Activated CD4-positive, CD25-positive, alpha-beta regulatory T cell treated with anti-CD3 and anti-CD28 coated beads, Interleukin-2, amount 50 U/mL, for 24 hours (primary cell): ENCODE measurements at regions not wholly inside any gene's neighbourhood (a gene's known extent, or its start where the extent isn't known, plus 50 kb on each side); places are given as distances from the start of the nearest gene placed in this dataset.
"Not testable (repeated sequence)": the region's sequence is repeated elsewhere in the genome, so short reads cannot be mapped to it uniquely, and the experiment has no call there.

Experiments
- ATAC-seq, 2 donors: fragments of 150-1000 bp; cut with Tn5 transposase; one replicate each; pipeline ENCODE4 v1.10.0; 2021; ENCODE audit warnings: mild to moderate bottlenecking in 1 of 2, moderate library complexity in 1 of 2

DNA sequence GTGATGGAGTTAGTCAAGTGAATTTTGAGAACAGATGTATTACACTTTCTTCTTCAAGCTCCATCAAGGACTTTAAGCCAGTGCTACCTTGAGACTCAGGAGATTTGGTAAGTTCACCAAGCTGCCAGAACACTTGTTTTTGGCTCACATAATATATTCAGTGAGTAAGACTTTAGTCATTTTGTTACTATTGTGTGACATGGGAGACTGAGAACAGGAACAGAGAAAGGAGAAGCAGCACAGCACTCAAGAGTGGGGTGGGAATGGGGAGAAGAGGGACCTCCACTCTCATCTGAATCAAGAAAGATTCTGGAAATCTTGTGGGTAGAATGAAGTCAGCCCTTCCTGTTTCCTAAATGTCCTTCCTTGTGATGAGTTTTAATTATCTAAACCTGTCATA lies 87.3 kb upstream of the TET2 start:
- peak; percentile 22 to 36 for ATAC-seq

DNA sequence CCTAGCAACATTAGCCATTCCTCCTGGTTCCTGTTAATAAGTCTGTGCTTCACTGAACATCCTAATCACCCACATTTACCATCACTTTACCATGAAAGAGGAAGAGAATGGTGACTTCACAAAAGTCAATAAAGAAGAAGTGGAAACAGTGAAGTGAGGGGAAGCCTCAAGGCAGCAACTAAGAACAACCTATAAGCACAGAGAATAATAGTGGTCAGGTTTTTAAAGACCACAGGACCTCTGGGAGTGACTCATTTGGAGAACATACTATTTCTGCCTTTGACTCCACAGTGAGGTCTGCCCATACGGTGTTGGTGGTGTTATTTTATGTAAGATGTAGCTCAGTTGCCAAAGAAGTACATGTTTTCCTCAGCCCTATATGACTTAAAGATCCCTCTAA lies 86.0 kb upstream of the TET2 start:
- ATAC-seq, result peak; percentile 81 to 82

GRCh38 chr4:105061136-105061696 lies 85.5 kb upstream of the TET2 start:
- ATAC-seq, result peak; percentile 63 to 72

DNA sequence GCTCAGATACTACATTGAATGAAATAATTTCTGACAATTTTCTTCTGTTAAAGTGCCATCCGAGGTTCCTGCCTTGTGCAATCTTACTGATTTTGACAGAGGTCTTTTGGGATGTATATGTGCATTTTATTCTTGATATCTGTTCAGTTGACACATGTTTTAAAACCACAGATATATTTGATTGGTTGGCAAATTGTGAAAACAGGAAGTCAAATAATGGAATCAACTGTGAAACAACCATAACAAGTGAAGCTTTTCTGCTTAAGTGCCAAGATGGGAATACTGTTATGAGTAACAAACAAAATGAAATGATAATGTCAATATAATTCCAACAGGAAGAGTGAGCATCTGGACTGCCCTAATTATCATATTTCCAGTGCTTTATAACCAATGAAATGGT lies 84.9 kb upstream of the TET2 start:
- ATAC-seq, result no peak

GRCh38 chr4:105066401-105066800 lies 80.3 kb upstream of the TET2 start:
- ATAC-seq, result no peak

DNA sequence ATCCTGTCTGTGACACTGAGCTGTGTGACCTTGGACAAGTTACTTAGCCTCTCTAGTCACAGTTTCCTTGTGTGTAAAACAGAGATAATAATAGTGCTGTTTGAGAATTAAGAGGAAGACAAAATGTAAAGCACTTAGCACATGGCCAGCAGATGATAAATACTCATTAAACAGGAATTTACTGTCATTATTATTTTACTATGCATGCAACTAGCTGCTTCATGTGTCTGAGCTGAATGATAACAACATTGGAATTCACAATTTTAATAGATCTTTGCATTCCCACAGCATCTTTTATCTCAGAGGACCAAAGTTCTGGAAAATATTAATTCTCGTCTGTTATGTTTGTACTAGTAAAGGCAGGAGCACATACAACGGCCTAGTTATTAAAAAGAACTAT lies 79.2 kb upstream of the TET2 start:
- ATAC-seq, result no peak

DNA sequence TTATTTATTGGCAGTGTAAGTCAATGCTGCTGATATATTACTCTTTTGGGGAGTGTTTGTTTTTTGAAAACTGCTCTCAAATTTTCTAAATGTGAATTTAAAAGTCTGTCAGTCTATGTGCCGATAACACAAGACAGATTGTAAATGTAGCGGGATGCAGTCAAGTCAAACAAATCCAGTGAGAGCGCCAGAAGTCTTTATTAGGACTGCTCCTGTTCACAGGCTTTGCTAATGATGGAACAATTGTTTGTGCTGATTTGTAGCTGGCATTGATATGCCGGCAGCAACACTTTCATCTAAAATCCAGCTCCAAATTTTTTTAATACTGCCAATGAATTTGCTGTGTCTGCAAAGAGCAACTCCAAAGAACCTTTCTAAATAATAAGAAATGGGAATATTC lies 78.7 kb upstream of the TET2 start:
- ATAC-seq, result no peak

GRCh38 chr4:105068516-105068915 lies 78.2 kb upstream of the TET2 start:
- ATAC-seq, result no peak

- not testable (repeated sequence) for ATAC-seq
Observed at GRCh38 chr4:105072095-105072494, 74.6 kb upstream of the TET2 start.

DNA sequence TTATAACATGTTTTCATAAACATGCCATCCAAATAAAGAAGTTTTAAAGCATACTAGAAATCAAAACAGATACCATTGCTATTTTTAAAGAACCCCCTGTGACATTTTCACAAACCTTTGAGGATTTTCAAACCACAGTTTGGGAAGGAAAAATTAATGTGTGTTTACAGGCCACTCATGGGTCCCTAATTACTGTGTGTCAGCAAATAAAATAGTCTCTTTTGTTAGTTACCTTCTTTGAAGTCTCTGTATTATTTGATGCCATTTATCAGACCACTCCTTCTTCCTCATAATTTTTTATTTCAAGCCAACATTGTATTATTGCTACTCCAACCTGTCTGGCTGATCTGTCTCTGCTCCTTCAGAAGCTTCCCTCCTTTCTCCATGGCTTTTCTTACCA lies 72.6 kb upstream of the TET2 start:
- ATAC-seq, result no peak

GRCh38 chr4:105075045-105075444 lies 71.6 kb upstream of the TET2 start:
- ATAC-seq, result no peak

DNA sequence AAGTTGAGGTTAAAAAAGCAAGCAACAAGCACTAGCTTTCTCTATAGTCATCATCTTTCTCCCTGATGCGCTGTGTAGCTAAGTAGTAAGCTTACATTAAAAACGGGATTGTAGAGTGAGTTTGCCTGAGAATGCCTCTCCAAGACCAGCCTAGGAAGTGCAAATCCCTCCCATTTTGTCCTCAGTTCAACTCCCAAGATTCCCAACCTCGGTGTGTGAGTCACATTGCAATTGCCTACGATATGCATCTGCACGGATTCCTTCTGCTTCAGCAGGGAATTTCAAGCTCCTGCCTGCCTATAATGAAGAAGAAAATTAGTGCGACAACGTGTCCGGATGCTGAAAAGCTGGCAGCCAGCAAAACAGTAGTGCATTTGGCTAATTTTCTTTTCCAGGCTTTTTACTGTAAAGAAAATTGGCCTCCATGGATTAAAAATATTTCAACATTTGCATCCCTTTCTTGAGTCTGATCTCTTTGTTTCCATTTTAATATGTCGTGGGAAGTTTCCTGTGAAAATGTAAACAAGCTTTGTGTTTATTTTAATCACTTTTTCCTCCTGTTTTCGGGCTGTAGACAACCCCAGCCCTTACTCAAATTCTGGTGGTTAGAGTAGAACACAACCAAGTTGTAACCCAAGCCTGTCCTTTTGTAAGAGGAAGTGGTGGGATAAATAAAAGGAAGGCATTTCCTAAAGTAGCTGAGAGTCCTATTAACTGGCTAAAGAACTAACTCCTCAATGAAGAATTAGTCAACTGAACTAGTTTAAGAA lies 58.4 kb upstream of the TET2 start:
- no peak for ATAC-seq

DNA sequence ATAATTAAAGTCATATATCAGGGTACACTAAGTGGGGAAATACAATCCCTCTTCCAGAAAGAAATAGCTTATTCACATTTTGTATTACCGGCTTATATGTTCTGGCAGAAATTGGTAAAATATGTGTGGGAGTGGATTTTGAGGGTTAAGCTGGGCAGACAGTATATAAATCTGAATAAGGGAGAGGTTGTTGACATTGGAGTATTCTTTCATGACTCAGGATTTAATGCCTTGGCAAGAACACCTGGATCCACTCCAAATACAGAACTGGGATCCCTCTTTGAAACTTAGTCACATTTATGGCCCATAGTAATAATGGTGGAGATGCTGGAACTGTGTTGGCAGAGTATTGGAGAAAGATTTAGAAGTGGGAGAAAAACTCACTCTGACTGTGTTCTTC lies 54.3 kb upstream of the TET2 start:
- ATAC-seq, result no peak

GRCh38 chr4:105092768-105093167 lies 53.9 kb upstream of the TET2 start:
- ATAC-seq, result no peak

DNA sequence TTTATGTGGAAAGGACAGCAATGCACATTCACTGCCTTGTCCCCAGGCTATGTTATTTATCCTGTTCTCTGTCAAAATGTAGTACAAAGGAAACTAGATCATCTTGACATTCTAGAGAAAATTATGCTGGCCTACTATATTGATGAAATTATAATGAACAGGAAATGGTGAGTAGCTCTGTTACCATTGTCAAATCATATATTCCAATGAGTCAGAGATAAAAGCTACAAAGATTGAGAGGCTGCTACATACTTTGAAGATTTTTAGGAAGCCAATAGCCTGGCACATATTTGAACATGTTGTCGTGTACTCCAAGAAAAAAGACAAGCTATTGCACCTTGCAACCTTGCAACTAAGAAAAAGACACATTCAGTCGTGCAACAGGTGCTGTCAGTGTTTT lies 52.7 kb upstream of the TET2 start:
- ATAC-seq, result peak in 1 of 2 donors; percentile 43
